ENCODE measurements at regions not wholly inside any gene's neighbourhood (a gene's known extent, or its start where the extent isn't known, plus 50 kb on each side); places are given as distances from the start of the nearest gene placed in this dataset.

- Histone ChIP-seq H3K9me3 (ENCODE audit: control insufficient read depth, insufficient read depth, low read length) (no peaks in the 10 kb centered on the region), H3K4me1 (ENCODE audit: control insufficient read depth, insufficient read depth, low read length) (peaks cover 12% of the 10 kb centered on the region), H3K36me3 (ENCODE audit: control insufficient read depth, insufficient read depth, low read length) (no peaks in the 10 kb centered on the region), H3K9ac (ENCODE audit: low read depth, low read length) (no peak overlapping the region), H3K27ac (ENCODE audit: low read depth, low read length) (no peak overlapping the region), H3K4me3 (ENCODE audit: low read depth, low read length) (no peak overlapping the region), H3K27me3 (ENCODE audit: control insufficient read depth, insufficient read depth, low read length) (no peaks in the 10 kb centered on the region)
Observed at GRCh38 chr20:11352041-11352440, 565.7 kb upstream of the BTBD3 start.

GRCh38 chr20:11354846-11355245 is 562.8 kb upstream of the BTBD3 start:
- H3K27me3 ChIP-seq (ENCODE audit: control insufficient read depth, insufficient read depth, low read length): no peaks in the 10 kb centered on the region
- H3K9me3 ChIP-seq (ENCODE audit: control insufficient read depth, insufficient read depth, low read length): no peaks in the 10 kb centered on the region
- no peaks in the 10 kb centered on the region for H3K36me3 ChIP-seq (ENCODE audit: control insufficient read depth, insufficient read depth, low read length)
- no peak overlapping the region for H3K27ac ChIP-seq (ENCODE audit: low read depth, low read length)
- H3K4me3 ChIP-seq (ENCODE audit: low read depth, low read length): no peak overlapping the region
- no peak overlapping the region for H3K9ac ChIP-seq (ENCODE audit: low read depth, low read length)
- peaks cover 12% of the 10 kb centered on the region for H3K4me1 ChIP-seq (ENCODE audit: control insufficient read depth, insufficient read depth, low read length)

- no peaks in the 10 kb centered on the region for H3K9me3 ChIP-seq (ENCODE audit: control insufficient read depth, insufficient read depth, low read length)
- no peak overlapping the region for H3K27ac ChIP-seq (ENCODE audit: low read depth, low read length)
- H3K27me3 ChIP-seq (ENCODE audit: control insufficient read depth, insufficient read depth, low read length): no peaks in the 10 kb centered on the region
- peaks cover 12% of the 10 kb centered on the region for H3K4me1 ChIP-seq (ENCODE audit: control insufficient read depth, insufficient read depth, low read length)
- no peak overlapping the region for H3K9ac ChIP-seq (ENCODE audit: low read depth, low read length)
- H3K4me3 ChIP-seq (ENCODE audit: low read depth, low read length): no peak overlapping the region
- no peaks in the 10 kb centered on the region for H3K36me3 ChIP-seq (ENCODE audit: control insufficient read depth, insufficient read depth, low read length)
Observed at GRCh38 chr20:11355345-11355744, 562.3 kb upstream of the BTBD3 start.

GRCh38 chr20:11356061-11356460 is 561.6 kb upstream of the BTBD3 start:
- H3K9ac ChIP-seq (ENCODE audit: low read depth, low read length): no peak overlapping the region

GRCh38 chr20:11362450-11362849 is 555.2 kb upstream of the BTBD3 start:
- Histone ChIP-seq H3K9me3 (ENCODE audit: control insufficient read depth, insufficient read depth, low read length) (peaks cover 2% of the 10 kb centered on the region; the same call in 1 of the 2 replicates), H3K4me1 (ENCODE audit: control insufficient read depth, insufficient read depth, low read length) (peaks cover 4% of the 10 kb centered on the region; the same call in 1 of the 2 replicates), H3K36me3 (ENCODE audit: control insufficient read depth, insufficient read depth, low read length) (no peaks in the 10 kb centered on the region), H3K27ac (ENCODE audit: low read depth, low read length) (no peak overlapping the region), H3K27me3 (ENCODE audit: control insufficient read depth, insufficient read depth, low read length) (no peaks in the 10 kb centered on the region), H3K9ac (ENCODE audit: low read depth, low read length) (no peak overlapping the region), H3K4me3 (ENCODE audit: low read depth, low read length) (no peak overlapping the region)

More at GRCh38 chr20:11356061-11356460, 561.6 kb upstream of the BTBD3 start:
- no peaks in the 10 kb centered on the region for H3K9me3 ChIP-seq (ENCODE audit: control insufficient read depth, insufficient read depth, low read length)
- H3K27ac ChIP-seq (ENCODE audit: low read depth, low read length): no peak overlapping the region
- peaks cover 10% of the 10 kb centered on the region for H3K4me1 ChIP-seq (ENCODE audit: control insufficient read depth, insufficient read depth, low read length)
- H3K27me3 ChIP-seq (ENCODE audit: control insufficient read depth, insufficient read depth, low read length): no peaks in the 10 kb centered on the region
- H3K36me3 ChIP-seq (ENCODE audit: control insufficient read depth, insufficient read depth, low read length): no peaks in the 10 kb centered on the region
- H3K4me3 ChIP-seq (ENCODE audit: low read depth, low read length): no peak overlapping the region

GRCh38 chr20:11364736-11365135 is 553.0 kb upstream of the BTBD3 start:
- Histone ChIP-seq H3K27me3 (ENCODE audit: control insufficient read depth, insufficient read depth, low read length) (no peaks in the 10 kb centered on the region), H3K4me3 (ENCODE audit: low read depth, low read length) (no peak overlapping the region), H3K9ac (ENCODE audit: low read depth, low read length) (no peak overlapping the region), H3K27ac (ENCODE audit: low read depth, low read length) (no peak overlapping the region), H3K36me3 (ENCODE audit: control insufficient read depth, insufficient read depth, low read length) (no peaks in the 10 kb centered on the region), H3K9me3 (ENCODE audit: control insufficient read depth, insufficient read depth, low read length) (peaks cover 2% of the 10 kb centered on the region; the same call in 1 of the 2 replicates), H3K4me1 (ENCODE audit: control insufficient read depth, insufficient read depth, low read length) (peaks cover 4% of the 10 kb centered on the region; the same call in 1 of the 2 replicates)

GRCh38 chr20:11366660-11367059 is 551.0 kb upstream of the BTBD3 start:
- Histone ChIP-seq H3K27me3 (ENCODE audit: control insufficient read depth, insufficient read depth, low read length) (no peaks in the 10 kb centered on the region), H3K27ac (ENCODE audit: low read depth, low read length) (no peak overlapping the region)

GRCh38 chr20:11368499-11368898 is 549.2 kb upstream of the BTBD3 start:
- H3K9me3 ChIP-seq (ENCODE audit: control insufficient read depth, insufficient read depth, low read length): no peaks in the 10 kb centered on the region
- H3K27ac ChIP-seq (ENCODE audit: low read depth, low read length): no peak overlapping the region
- no peak overlapping the region for H3K9ac ChIP-seq (ENCODE audit: low read depth, low read length)
- H3K27me3 ChIP-seq (ENCODE audit: control insufficient read depth, insufficient read depth, low read length): no peaks in the 10 kb centered on the region
- no peaks in the 10 kb centered on the region for H3K36me3 ChIP-seq (ENCODE audit: control insufficient read depth, insufficient read depth, low read length)
- no peak overlapping the region for H3K4me3 ChIP-seq (ENCODE audit: low read depth, low read length)
- H3K4me1 ChIP-seq (ENCODE audit: control insufficient read depth, insufficient read depth, low read length): peaks cover 9% of the 10 kb centered on the region

More at GRCh38 chr20:11366660-11367059, 551.0 kb upstream of the BTBD3 start:
- no peaks in the 10 kb centered on the region for H3K36me3 ChIP-seq (ENCODE audit: control insufficient read depth, insufficient read depth, low read length)
- H3K9ac ChIP-seq (ENCODE audit: low read depth, low read length): no peak overlapping the region
- peaks cover under 1% of the 10 kb centered on the region; the same call in 1 of the 2 replicates for H3K9me3 ChIP-seq (ENCODE audit: control insufficient read depth, insufficient read depth, low read length)
- no peak overlapping the region for H3K4me3 ChIP-seq (ENCODE audit: low read depth, low read length)
- peaks cover 4% of the 10 kb centered on the region; the same call in 1 of the 2 replicates for H3K4me1 ChIP-seq (ENCODE audit: control insufficient read depth, insufficient read depth, low read length)

GRCh38 chr20:11368965-11369711 is 548.6 kb upstream of the BTBD3 start:
- H3K9ac ChIP-seq (ENCODE audit: low read depth, low read length): no peak overlapping the region; the same call in 1 of the 2 replicates
- no peak overlapping the region for H3K4me3 ChIP-seq (ENCODE audit: low read depth, low read length)
- H3K4me1 ChIP-seq (ENCODE audit: control insufficient read depth, insufficient read depth, low read length): peaks cover 10% of the 10 kb centered on the region
- no peak overlapping the region for H3K27ac ChIP-seq (ENCODE audit: low read depth, low read length)
- H3K27me3 ChIP-seq (ENCODE audit: control insufficient read depth, insufficient read depth, low read length): no peaks in the 10 kb centered on the region
- no peaks in the 10 kb centered on the region for H3K9me3 ChIP-seq (ENCODE audit: control insufficient read depth, insufficient read depth, low read length)
- H3K36me3 ChIP-seq (ENCODE audit: control insufficient read depth, insufficient read depth, low read length): no peaks in the 10 kb centered on the region

GRCh38 chr20:11371831-11372230 is 545.9 kb upstream of the BTBD3 start:
- Histone ChIP-seq H3K27ac (ENCODE audit: low read depth, low read length) (no peak overlapping the region), H3K4me1 (ENCODE audit: control insufficient read depth, insufficient read depth, low read length) (peaks cover 10% of the 10 kb centered on the region), H3K9ac (ENCODE audit: low read depth, low read length) (no peak overlapping the region), H3K27me3 (ENCODE audit: control insufficient read depth, insufficient read depth, low read length) (no peaks in the 10 kb centered on the region), H3K9me3 (ENCODE audit: control insufficient read depth, insufficient read depth, low read length) (no peaks in the 10 kb centered on the region), H3K4me3 (ENCODE audit: low read depth, low read length) (no peak overlapping the region), H3K36me3 (ENCODE audit: control insufficient read depth, insufficient read depth, low read length) (no peaks in the 10 kb centered on the region)

GRCh38 chr20:11372876-11373790 is 544.6 kb upstream of the BTBD3 start:
- H3K9me3 ChIP-seq (ENCODE audit: control insufficient read depth, insufficient read depth, low read length): no peaks in the 10 kb centered on the region
- no peak overlapping the region for H3K27ac ChIP-seq (ENCODE audit: low read depth, low read length)
- no peaks in the 10 kb centered on the region for H3K27me3 ChIP-seq (ENCODE audit: control insufficient read depth, insufficient read depth, low read length)
- no peak overlapping the region for H3K9ac ChIP-seq (ENCODE audit: low read depth, low read length)
- no peaks in the 10 kb centered on the region for H3K36me3 ChIP-seq (ENCODE audit: control insufficient read depth, insufficient read depth, low read length)
- H3K4me1 ChIP-seq (ENCODE audit: control insufficient read depth, insufficient read depth, low read length): peaks cover 14% of the 10 kb centered on the region
- H3K4me3 ChIP-seq (ENCODE audit: low read depth, low read length): no peak overlapping the region

All from HUES48 (cell line).